Kidney (tissue), 13 donors: ENCODE measurements at regions not wholly inside any gene's neighbourhood (a gene's known extent, or its start where the extent isn't known, plus 50 kb on each side); places are given as distances from the start of the nearest gene placed in this dataset.

Experiments
- DNase-seq, 5 donors: peaks; one replicate each; pipeline ENCODE4 v3.0.0-alpha.2; 2013 to 2020
- FAIRE-seq: peaks from 2 replicates; lab custom pipeline; 2012; peaks lifted over from hg19 to GRCh38; lab: Jason Lieb, UNC
- H3K27ac ChIP-seq, 2 donors: one replicate each; pipeline ENCODE4 v1.7.0; 2013; ENCODE audit warnings: low read depth in 2 of 2, low read length in 2 of 2, inconsistent platforms in 1 of 2
- H3K27me3 ChIP-seq: one replicate; pipeline ENCODE4 v1.7.1; 2013; ENCODE audit warnings: low read length, inconsistent platforms; ENCODE audit not compliant: control insufficient read depth, insufficient read depth
- H3K36me3 ChIP-seq, 3 donors: one replicate each; pipeline versions ENCODE4 v1.7.0 to v1.7.1; 2013; ENCODE audit warnings: low read length in 3 of 3, control low read depth in 1 of 3, inconsistent platforms in 1 of 3; ENCODE audit not compliant: insufficient read depth in 3 of 3, control insufficient read depth in 2 of 3
- H3K4me1 ChIP-seq, 3 donors: one replicate each; pipeline versions ENCODE4 v1.7.0 to v1.7.1; 2013; ENCODE audit warnings: low read length in 3 of 3, inconsistent platforms in 1 of 3, low read depth in 1 of 3; ENCODE audit not compliant: control insufficient read depth in 2 of 3, insufficient read depth in 2 of 3
- H3K4me3 ChIP-seq, 3 donors: one replicate each; pipeline versions ENCODE4 v1.7.0 to v1.8.1; 2013; ENCODE audit warnings: low read length in 3 of 3, control low read depth in 1 of 3, inconsistent platforms in 1 of 3
- H3K9ac ChIP-seq, 3 donors: one replicate each; pipeline versions ENCODE4 v1.7.0 to v1.7.1; 2013; ENCODE audit warnings: low read length in 3 of 3, control low read depth in 1 of 3, inconsistent platforms in 1 of 3
- H3K9me3 ChIP-seq, 3 donors: one replicate each; pipeline versions ENCODE4 v1.7.0 to v1.7.1; 2013; ENCODE audit warnings: low read length in 3 of 3, control low read depth in 1 of 3, inconsistent platforms in 1 of 3; ENCODE audit not compliant: control insufficient read depth in 2 of 3, insufficient read depth in 1 of 3
- CTCF ChIP-seq: IDR thresholded peaks from 3 replicates; pipeline ENCODE4 v1.5.1; 2012; ENCODE audit warnings: mild to moderate bottlenecking, moderate library complexity, borderline replicate concordance; ENCODE audit not compliant: insufficient read depth; ENCODE audit errors: extremely low read depth
- intact Hi-C: fragments of 100-400 bp; cut with DNase I; formaldehyde crosslinking; loops from one replicate; pipeline ENCODE4 v1.11.1; 2022
- donor health status: control.
- donor health status: control.
- donor health status: control.
- donor health status: control.
- donor health status: control.
- donor health status: DM: yes; HTN: yes; CAD: no.
- donor health status: Normal renal cell carcinoma (clear cell type).

GRCh38 chr1:235027076-235027861 is 101.4 kb downstream of the TOMM20 start:
- FAIRE-seq (no peak), DNase-seq (no peak)
- TF ChIP-seq CTCF = no peak
- no peak overlapping the region for H3K9ac ChIP-seq
- no peaks in the 10 kb centered on the region for H3K27me3 ChIP-seq
- peaks cover 0 to 6% (median 3%) of the 10 kb centered on the region in 3 donors for H3K4me1 ChIP-seq
- no peaks in the 10 kb centered on the region for H3K9me3 ChIP-seq
- H3K36me3 ChIP-seq = no peaks in the 10 kb centered on the region
- no peak overlapping the region for H3K27ac ChIP-seq
- H3K4me3 ChIP-seq = no peak overlapping the region
- intact Hi-C loops = no loop called here

- H3K9ac ChIP-seq = no peak overlapping the region
- H3K36me3 ChIP-seq = no peaks in the 10 kb centered on the region
- DNase-seq (no peak), FAIRE-seq (no peak)
- no peak overlapping the region for H3K4me3 ChIP-seq
- TF ChIP-seq CTCF = no peak
- H3K9me3 ChIP-seq = no peaks in the 10 kb centered on the region
- H3K27me3 ChIP-seq = no peaks in the 10 kb centered on the region
- intact Hi-C loops = no loop called here
- peaks cover 0 to 8% (median 3%) of the 10 kb centered on the region in 3 donors for H3K4me1 ChIP-seq
- no peak overlapping the region for H3K27ac ChIP-seq
Observed at GRCh38 chr1:235025422-235025984, 103.1 kb downstream of the TOMM20 start.

GRCh38 chr1:235024711-235025421 is 103.8 kb downstream of the TOMM20 start:
- no peaks in the 10 kb centered on the region for H3K9me3 ChIP-seq
- no peak overlapping the region for H3K27ac ChIP-seq
- peaks cover 0 to 8% (median 3%) of the 10 kb centered on the region in 3 donors for H3K4me1 ChIP-seq
- TF ChIP-seq CTCF = no peak
- DNase-seq = peak in 4 of 5 donors; percentile 68 to 86 (median 74)
- H3K9ac ChIP-seq = no peak overlapping the region
- H3K27me3 ChIP-seq = no peaks in the 10 kb centered on the region
- no peak overlapping the region for H3K4me3 ChIP-seq
- no peak for FAIRE-seq
- intact Hi-C loops = no loop called here
- no peaks in the 10 kb centered on the region for H3K36me3 ChIP-seq
